Naive thymus-derived CD8-positive, alpha-beta T cell (primary cell): ENCODE measurements at regions not wholly inside any gene's neighbourhood (a gene's known extent, or its start where the extent isn't known, plus 50 kb on each side); places are given as distances from the start of the nearest gene placed in this dataset.

Source experiments
- ATAC-seq, 2 donors: fragments of 150-1000 bp; cut with Tn5 transposase in 1 of 2; sonication (Bioruptor Pico), chemical (Tn5 transposase) in 1 of 2; 1 replicate in 1 of 2; 2 replicates in 1 of 2; pipeline ENCODE4 v1.10.0; 2021; ENCODE audit warnings: mild to moderate bottlenecking in 2 of 2, moderate library complexity in 2 of 2
- POLR2A ChIA-PET: fragments of 350-600 bp; sonication (Branson Sonifier 250); formaldehyde crosslinking; loops from one replicate; lab custom pipeline; 2021; ENCODE audit warnings: antibody characterized with exemption; lab: Charles Lee
- DNase-seq, 10 donors: peaks; one replicate each; pipeline versions ENCODE4 v3.0.0 to v3.0.0-alpha.2; 2020 to 2022
- H3K27ac Mint-ChIP-seq, 10 donors: one replicate each; pipeline ENCODE4 v1.8.0; 2020 to 2022; ENCODE audit warnings: mild to moderate bottlenecking in 10 of 10, mixed read lengths in 10 of 10, moderate library complexity in 4 of 10, inconsistent platforms in 1 of 10
- H3K27me3 Mint-ChIP-seq, 5 donors: one replicate each; pipeline ENCODE4 v1.8.0; 2021 to 2022; ENCODE audit warnings: mixed read lengths in 5 of 5
- H3K36me3 Mint-ChIP-seq, 3 donors: one replicate each; pipeline ENCODE4 v1.8.0; 2020 to 2022; ENCODE audit warnings: mixed read lengths in 3 of 3, mild to moderate bottlenecking in 2 of 3, inconsistent platforms in 1 of 3
- H3K4me1 Mint-ChIP-seq, 4 donors: one replicate each; pipeline ENCODE4 v1.8.0; 2021 to 2022; ENCODE audit warnings: mixed read lengths in 4 of 4
- H3K4me3 Mint-ChIP-seq, 10 donors: one replicate each; pipeline ENCODE4 v1.8.0; 2020 to 2022; ENCODE audit warnings: mild to moderate bottlenecking in 10 of 10, mixed read lengths in 10 of 10, moderate library complexity in 6 of 10, inconsistent platforms in 1 of 10
- H3K9me3 Mint-ChIP-seq, 9 donors: one replicate each; pipeline ENCODE4 v1.8.0; 2020 to 2022; ENCODE audit warnings: mixed read lengths in 9 of 9, mild to moderate bottlenecking in 3 of 9, inconsistent platforms in 1 of 9, moderate library complexity in 1 of 9

DNA sequence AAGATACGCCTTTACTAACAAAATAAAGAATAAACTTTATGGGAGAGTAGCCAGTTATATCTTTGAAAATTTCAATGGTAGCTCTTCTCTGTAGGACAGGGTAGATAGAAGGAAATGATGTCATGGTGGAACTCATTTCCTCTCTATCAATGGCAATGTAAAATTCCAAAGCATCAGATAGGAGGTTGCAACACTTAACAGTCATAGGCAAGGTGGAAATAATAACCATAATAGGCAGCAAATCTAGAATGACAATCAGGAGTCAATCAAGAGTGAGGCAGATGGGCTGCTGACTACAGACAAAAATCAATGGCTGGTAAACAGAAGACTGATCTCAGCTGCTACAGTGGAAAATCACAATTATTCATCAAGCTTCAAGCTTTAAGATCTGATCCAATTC is 53.9 kb upstream of the TET2 start:
- DNase-seq: no peak
- Mint-ChIP-seq H3K27ac (no peak overlapping the region), H3K9me3 (peaks cover 4 to 65% (median 26%) of the 10 kb centered on the region in 9 donors), H3K4me3 (no peak overlapping the region), H3K27me3 (peaks cover 0 to 7% (median 0%) of the 10 kb centered on the region in 5 donors), H3K36me3 (peaks cover 0 to 38% (median 19%) of the 10 kb centered on the region in 3 donors), H3K4me1 (peaks cover 0 to 1% (median 0%) of the 10 kb centered on the region in 4 donors)
- ATAC-seq: no peak
- POLR2A ChIA-PET: no interaction called here

DNA sequence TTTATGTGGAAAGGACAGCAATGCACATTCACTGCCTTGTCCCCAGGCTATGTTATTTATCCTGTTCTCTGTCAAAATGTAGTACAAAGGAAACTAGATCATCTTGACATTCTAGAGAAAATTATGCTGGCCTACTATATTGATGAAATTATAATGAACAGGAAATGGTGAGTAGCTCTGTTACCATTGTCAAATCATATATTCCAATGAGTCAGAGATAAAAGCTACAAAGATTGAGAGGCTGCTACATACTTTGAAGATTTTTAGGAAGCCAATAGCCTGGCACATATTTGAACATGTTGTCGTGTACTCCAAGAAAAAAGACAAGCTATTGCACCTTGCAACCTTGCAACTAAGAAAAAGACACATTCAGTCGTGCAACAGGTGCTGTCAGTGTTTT is 52.7 kb upstream of the TET2 start:
- ATAC-seq (no peak), DNase-seq (no peak)
- Mint-ChIP-seq H3K36me3 (peaks cover 0 to 50% (median 20%) of the 10 kb centered on the region in 3 donors), H3K27ac (no peak overlapping the region), H3K9me3 (peaks cover 7 to 77% (median 27%) of the 10 kb centered on the region in 9 donors), H3K4me3 (no peak overlapping the region), H3K27me3 (peaks cover 0 to 7% (median 0%) of the 10 kb centered on the region in 5 donors), H3K4me1 (peaks cover 0 to 1% (median 0%) of the 10 kb centered on the region in 4 donors)
- POLR2A ChIA-PET: no interaction called here
